ENCODE measurements at regions not wholly inside any gene's neighbourhood (a gene's known extent, or its start where the extent isn't known, plus 50 kb on each side); places are given as distances from the start of the nearest gene placed in this dataset.

GRCh38 chr10:125362950-125363349 is 202.6 kb upstream of the CTBP2 start:
- Mint-ChIP-seq H3K36me3 (ENCODE audit: low read depth) (no peaks in the 10 kb centered on the region), H3K27ac (no peak overlapping the region), H3K27me3 (ENCODE audit: low read depth) (no peaks in the 10 kb centered on the region), H3K9me3 (peaks cover 8% of the 10 kb centered on the region), H3K4me3 (no peak overlapping the region), H3K4me1 (ENCODE audit: low read depth) (no peaks in the 10 kb centered on the region)

- Mint-ChIP-seq H3K4me3 (no peak overlapping the region), H3K36me3 (ENCODE audit: low read depth) (no peaks in the 10 kb centered on the region), H3K4me1 (ENCODE audit: low read depth) (no peaks in the 10 kb centered on the region), H3K27me3 (ENCODE audit: low read depth) (no peaks in the 10 kb centered on the region), H3K9me3 (peaks cover 11% of the 10 kb centered on the region), H3K27ac (no peak overlapping the region)
Observed at GRCh38 chr10:125359401-125359800, 199.0 kb upstream of the CTBP2 start.

GRCh38 chr10:125355657-125356056 is 195.3 kb upstream of the CTBP2 start:
- Mint-ChIP-seq H3K36me3 (ENCODE audit: low read depth) (no peaks in the 10 kb centered on the region), H3K4me3 (no peak overlapping the region)

GRCh38 chr10:125350519-125350918 is 190.2 kb upstream of the CTBP2 start:
- Mint-ChIP-seq H3K36me3 (ENCODE audit: low read depth) (no peaks in the 10 kb centered on the region), H3K9me3 (no peaks in the 10 kb centered on the region), H3K4me3 (no peak overlapping the region), H3K27ac (no peak overlapping the region), H3K27me3 (ENCODE audit: low read depth) (no peaks in the 10 kb centered on the region), H3K4me1 (ENCODE audit: low read depth) (no peaks in the 10 kb centered on the region)

More at GRCh38 chr10:125355657-125356056, 195.3 kb upstream of the CTBP2 start:
- H3K9me3 Mint-ChIP-seq, result peaks cover 11% of the 10 kb centered on the region
- no peaks in the 10 kb centered on the region for H3K4me1 Mint-ChIP-seq (ENCODE audit: low read depth)
- H3K27ac Mint-ChIP-seq, result no peak overlapping the region
- H3K27me3 Mint-ChIP-seq (ENCODE audit: low read depth), result no peaks in the 10 kb centered on the region

GRCh38 chr10:125348536-125348935 is 188.2 kb upstream of the CTBP2 start:
- Mint-ChIP-seq H3K9me3 (no peaks in the 10 kb centered on the region), H3K4me3 (no peak overlapping the region), H3K27me3 (ENCODE audit: low read depth) (no peaks in the 10 kb centered on the region), H3K27ac (no peak overlapping the region), H3K36me3 (ENCODE audit: low read depth) (no peaks in the 10 kb centered on the region), H3K4me1 (ENCODE audit: low read depth) (no peaks in the 10 kb centered on the region)

GRCh38 chr10:125344573-125345171 is 184.3 kb upstream of the CTBP2 start:
- H3K9me3 Mint-ChIP-seq, result no peaks in the 10 kb centered on the region
- H3K4me3 Mint-ChIP-seq, result no peak overlapping the region
- H3K27ac Mint-ChIP-seq, result no peak overlapping the region
- H3K27me3 Mint-ChIP-seq (ENCODE audit: low read depth), result no peaks in the 10 kb centered on the region
- no peaks in the 10 kb centered on the region for H3K4me1 Mint-ChIP-seq (ENCODE audit: low read depth)
- no peaks in the 10 kb centered on the region for H3K36me3 Mint-ChIP-seq (ENCODE audit: low read depth)

DNA sequence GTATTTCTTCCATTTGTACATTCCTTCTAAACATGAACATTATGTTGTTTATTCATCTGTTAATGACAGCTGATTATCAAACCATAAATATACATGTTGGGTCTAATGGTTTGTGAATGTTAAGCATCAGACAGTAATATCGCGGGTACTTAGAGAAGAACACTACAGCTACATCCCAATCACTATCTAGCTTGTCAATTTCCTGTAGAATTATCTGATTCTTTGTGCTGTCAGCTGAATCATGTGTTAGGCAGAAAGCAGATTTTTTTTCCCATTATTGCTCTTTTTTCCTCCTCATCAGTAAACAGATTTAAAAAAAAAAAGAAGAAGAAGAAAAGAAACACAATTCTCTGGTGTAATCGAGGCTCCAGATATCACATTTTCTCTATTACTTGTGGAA is 183.6 kb upstream of the CTBP2 start:
- H3K27me3 Mint-ChIP-seq (ENCODE audit: low read depth), result no peaks in the 10 kb centered on the region
- H3K4me3 Mint-ChIP-seq, result no peak overlapping the region
- H3K4me1 Mint-ChIP-seq (ENCODE audit: low read depth), result no peaks in the 10 kb centered on the region
- H3K9me3 Mint-ChIP-seq, result no peaks in the 10 kb centered on the region
- no peak overlapping the region for H3K27ac Mint-ChIP-seq
- no peaks in the 10 kb centered on the region for H3K36me3 Mint-ChIP-seq (ENCODE audit: low read depth)

DNA sequence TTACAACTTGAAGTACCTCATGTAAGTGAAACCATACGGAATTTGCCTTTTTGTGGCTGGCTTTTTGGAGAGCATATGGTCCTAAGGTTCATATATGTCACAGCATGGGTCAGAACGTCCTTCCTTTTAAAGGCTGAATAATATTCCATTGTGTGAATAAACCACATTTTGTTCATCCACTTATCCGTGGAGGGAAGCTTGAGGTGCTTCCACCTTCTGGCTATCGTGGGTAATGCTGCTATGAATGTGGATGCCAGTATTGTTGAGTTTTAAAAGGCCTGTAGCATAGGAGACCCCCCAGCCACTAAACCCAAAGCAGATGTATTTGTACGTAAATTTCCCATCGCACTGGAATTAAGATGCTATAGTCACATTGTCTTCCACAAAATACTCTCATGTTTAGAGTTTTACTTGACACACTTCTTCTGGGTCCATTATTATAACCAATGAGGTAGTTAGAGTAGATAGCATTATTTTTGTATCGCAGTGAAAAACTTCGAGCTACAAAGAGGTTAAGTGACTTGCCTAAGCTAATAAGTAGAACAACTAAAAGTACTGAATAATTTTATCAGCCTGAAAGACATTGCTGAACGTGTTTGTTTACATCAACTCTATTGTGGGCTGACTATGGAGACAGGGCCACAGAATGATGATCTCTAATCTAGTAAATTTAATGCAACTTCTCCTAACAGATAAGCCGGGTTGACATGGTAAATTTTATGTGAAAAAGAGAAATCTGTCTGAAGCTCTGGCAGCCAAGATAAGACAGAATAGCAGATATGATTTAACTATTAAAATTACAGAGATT is 183.0 kb upstream of the CTBP2 start:
- no peaks in the 10 kb centered on the region for H3K27me3 Mint-ChIP-seq (ENCODE audit: low read depth)
- no peak overlapping the region for H3K27ac Mint-ChIP-seq
- H3K4me1 Mint-ChIP-seq (ENCODE audit: low read depth), result no peaks in the 10 kb centered on the region
- no peak overlapping the region for H3K4me3 Mint-ChIP-seq
- no peaks in the 10 kb centered on the region for H3K9me3 Mint-ChIP-seq
- no peaks in the 10 kb centered on the region for H3K36me3 Mint-ChIP-seq (ENCODE audit: low read depth)

DNA sequence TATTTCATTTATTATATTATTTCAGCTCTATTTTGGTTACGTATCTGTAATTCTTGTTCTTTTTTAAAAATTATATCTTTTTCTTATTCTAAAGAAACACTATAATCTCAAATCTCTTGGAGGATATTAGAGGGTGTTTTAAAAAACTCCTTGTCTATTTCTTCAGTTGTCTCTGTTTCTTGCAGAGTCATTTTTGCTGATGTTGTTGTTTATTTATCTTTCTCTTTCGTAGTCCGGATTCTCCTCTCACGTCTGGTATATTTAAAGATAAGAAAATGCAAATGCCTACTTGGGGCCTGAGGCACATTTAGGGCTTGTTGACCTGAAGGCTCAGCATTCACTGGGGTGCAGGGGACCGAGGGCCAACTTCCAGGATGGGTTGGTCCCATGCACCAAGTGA is 181.2 kb upstream of the CTBP2 start:
- Mint-ChIP-seq H3K36me3 (ENCODE audit: low read depth) (no peaks in the 10 kb centered on the region), H3K9me3 (no peaks in the 10 kb centered on the region), H3K27ac (no peak overlapping the region), H3K4me1 (ENCODE audit: low read depth) (no peaks in the 10 kb centered on the region), H3K4me3 (no peak overlapping the region), H3K27me3 (ENCODE audit: low read depth) (no peaks in the 10 kb centered on the region)

DNA sequence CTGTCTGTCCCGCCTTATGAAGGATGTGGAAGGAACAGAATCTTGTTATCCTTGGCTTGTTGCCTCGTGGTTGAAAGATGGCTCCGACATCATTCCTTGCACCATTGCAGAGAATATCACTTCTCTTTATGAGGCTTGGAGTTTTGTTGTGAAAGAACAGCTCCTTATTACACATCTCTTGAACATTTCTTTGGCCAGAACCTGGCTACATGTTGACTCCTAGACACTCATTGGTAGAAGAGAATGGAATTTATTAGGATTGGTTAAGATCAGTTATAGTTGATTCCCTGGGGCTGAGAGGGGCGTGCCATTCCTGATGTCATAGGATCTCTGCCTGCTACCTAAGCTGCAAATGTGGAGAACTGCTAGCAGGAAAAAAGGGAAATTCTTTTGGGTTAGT is 180.5 kb upstream of the CTBP2 start:
- Mint-ChIP-seq H3K4me1 (ENCODE audit: low read depth) (no peaks in the 10 kb centered on the region), H3K9me3 (no peaks in the 10 kb centered on the region), H3K27ac (no peak overlapping the region), H3K27me3 (ENCODE audit: low read depth) (no peaks in the 10 kb centered on the region), H3K36me3 (ENCODE audit: low read depth) (no peaks in the 10 kb centered on the region), H3K4me3 (no peak overlapping the region)

- Mint-ChIP-seq H3K36me3 (ENCODE audit: low read depth) (no peaks in the 10 kb centered on the region), H3K9me3 (no peaks in the 10 kb centered on the region)
Observed at GRCh38 chr10:125337510-125337909, 177.1 kb upstream of the CTBP2 start.

GRCh38 chr10:125334545-125334944 is 174.2 kb upstream of the CTBP2 start:
- H3K36me3 Mint-ChIP-seq (ENCODE audit: low read depth), result no peaks in the 10 kb centered on the region
- H3K27me3 Mint-ChIP-seq (ENCODE audit: low read depth), result no peaks in the 10 kb centered on the region
- H3K4me3 Mint-ChIP-seq, result no peak overlapping the region
- no peaks in the 10 kb centered on the region for H3K4me1 Mint-ChIP-seq (ENCODE audit: low read depth)
- no peak overlapping the region for H3K27ac Mint-ChIP-seq
- H3K9me3 Mint-ChIP-seq, result no peaks in the 10 kb centered on the region

More at GRCh38 chr10:125337510-125337909, 177.1 kb upstream of the CTBP2 start:
- no peak overlapping the region for H3K27ac Mint-ChIP-seq
- H3K4me3 Mint-ChIP-seq, result no peak overlapping the region
- H3K4me1 Mint-ChIP-seq (ENCODE audit: low read depth), result no peaks in the 10 kb centered on the region
- no peaks in the 10 kb centered on the region for H3K27me3 Mint-ChIP-seq (ENCODE audit: low read depth)

- Mint-ChIP-seq H3K4me1 (ENCODE audit: low read depth) (no peaks in the 10 kb centered on the region), H3K36me3 (ENCODE audit: low read depth) (no peaks in the 10 kb centered on the region), H3K4me3 (no peak overlapping the region), H3K27ac (no peak overlapping the region), H3K27me3 (ENCODE audit: low read depth) (no peaks in the 10 kb centered on the region), H3K9me3 (no peaks in the 10 kb centered on the region)
Observed at GRCh38 chr10:125333769-125334168, 173.4 kb upstream of the CTBP2 start.

DNA sequence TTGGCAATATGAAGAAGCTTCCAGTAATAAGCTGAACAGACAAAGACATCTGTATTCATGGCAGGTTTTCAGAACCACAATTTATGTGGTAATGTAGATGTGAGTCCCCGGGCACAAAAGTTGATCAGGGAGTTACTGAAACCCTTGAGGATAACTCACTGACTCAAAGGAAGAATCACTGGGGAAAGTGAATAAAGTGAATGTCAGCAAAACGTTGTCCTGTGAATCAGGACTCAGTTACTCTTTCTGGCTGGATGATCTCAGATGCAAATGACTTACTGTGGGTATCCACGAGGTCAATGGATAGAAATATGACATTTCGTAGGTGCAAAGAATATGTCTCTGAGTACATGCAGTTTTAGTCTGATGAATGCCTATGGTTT is 172.8 kb upstream of the CTBP2 start:
- Mint-ChIP-seq H3K9me3 (no peaks in the 10 kb centered on the region), H3K27me3 (ENCODE audit: low read depth) (no peaks in the 10 kb centered on the region), H3K36me3 (ENCODE audit: low read depth) (no peaks in the 10 kb centered on the region), H3K27ac (no peak overlapping the region), H3K4me1 (ENCODE audit: low read depth) (no peaks in the 10 kb centered on the region), H3K4me3 (no peak overlapping the region)

DNA sequence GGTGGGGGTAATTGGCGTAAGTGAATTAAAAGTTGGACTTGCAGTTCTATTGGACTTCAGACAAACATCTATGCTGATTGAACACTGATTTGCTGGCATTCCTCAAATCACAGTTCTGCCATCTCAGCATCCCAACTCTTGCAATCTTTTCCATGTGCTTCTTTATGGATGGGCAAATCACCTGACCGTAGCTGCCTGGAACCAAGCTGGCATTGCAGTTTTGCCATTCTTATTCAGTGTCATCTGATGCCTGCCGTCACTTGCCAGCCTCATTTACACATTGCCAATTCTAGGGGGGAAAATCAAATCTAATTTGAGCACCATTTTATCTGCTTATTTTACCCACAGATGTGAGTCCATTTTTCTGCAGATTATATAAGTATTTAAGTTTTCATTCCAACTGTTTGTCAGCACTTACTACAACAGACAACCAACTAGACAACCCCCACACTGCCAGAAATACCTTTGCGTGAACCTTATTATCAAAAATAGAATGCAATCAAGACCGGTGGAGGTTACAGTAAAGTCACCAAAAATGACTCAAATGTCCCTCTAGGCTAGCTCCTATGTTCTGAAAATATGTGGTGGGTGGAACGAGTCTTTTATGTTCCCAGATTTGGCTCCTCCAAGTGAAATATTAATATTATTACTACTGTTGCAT is 172.3 kb upstream of the CTBP2 start:
- H3K4me3 Mint-ChIP-seq, result no peak overlapping the region
- no peaks in the 10 kb centered on the region for H3K27me3 Mint-ChIP-seq (ENCODE audit: low read depth)

More for the DNA sequence above, 172.3 kb upstream of the CTBP2 start:
- Mint-ChIP-seq H3K36me3 (ENCODE audit: low read depth) (no peaks in the 10 kb centered on the region), H3K4me1 (ENCODE audit: low read depth) (no peaks in the 10 kb centered on the region), H3K27ac (no peak overlapping the region), H3K9me3 (no peaks in the 10 kb centered on the region)
